Liver (tissue), 2 donors: ENCODE measurements at regions not wholly inside any gene's neighbourhood (a gene's known extent, or its start where the extent isn't known, plus 50 kb on each side); places are given as distances from the start of the nearest gene placed in this dataset.

Experiments used
- MAX ChIP-seq: IDR thresholded peaks from 2 replicates; pipeline ENCODE4 v1.6.1; 2016; ENCODE audit warnings: antibody characterized with exemption
- REST ChIP-seq: IDR thresholded peaks from 2 replicates; pipeline ENCODE4 v1.6.1; 2016; ENCODE audit warnings: antibody characterized with exemption, mild to moderate bottlenecking
- TF ChIP-seq, protein P1 (sequence below): fragments of 150-350 bp; IDR thresholded peaks from 2 replicates; pipeline ENCODE4 v1.5.1; 2017; ENCODE audit warnings: improper control_type of control experiment, low read depth, low read length; ENCODE audit not compliant: missing input control
- TF ChIP-seq, protein P2 (sequence below): IDR thresholded peaks from 2 replicates; pipeline ENCODE4 v1.6.1; 2016; ENCODE audit warnings: antibody characterized with exemption
- donor health status: healthy.

DNA sequence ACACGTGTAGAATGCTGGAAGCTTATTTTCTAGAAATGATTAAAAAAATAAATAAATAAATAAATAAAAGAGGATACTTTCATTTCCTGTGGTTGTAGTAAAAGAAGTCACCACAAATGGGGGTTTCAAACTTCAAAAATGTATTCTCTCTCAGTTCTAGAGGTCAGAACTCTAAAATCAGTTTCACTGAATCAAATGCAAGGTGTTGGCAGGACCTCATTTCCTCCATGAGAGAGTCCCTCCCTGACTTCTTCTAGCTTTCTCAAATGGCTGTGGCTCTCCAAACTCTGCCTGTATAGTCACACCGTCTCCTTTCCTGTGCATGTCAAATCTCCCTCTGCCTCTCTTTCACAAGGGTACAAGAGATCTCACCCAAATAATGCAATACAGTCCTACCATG lies 312.6 kb upstream of the CXADR start:
- TF ChIP-seq, protein P1, sequence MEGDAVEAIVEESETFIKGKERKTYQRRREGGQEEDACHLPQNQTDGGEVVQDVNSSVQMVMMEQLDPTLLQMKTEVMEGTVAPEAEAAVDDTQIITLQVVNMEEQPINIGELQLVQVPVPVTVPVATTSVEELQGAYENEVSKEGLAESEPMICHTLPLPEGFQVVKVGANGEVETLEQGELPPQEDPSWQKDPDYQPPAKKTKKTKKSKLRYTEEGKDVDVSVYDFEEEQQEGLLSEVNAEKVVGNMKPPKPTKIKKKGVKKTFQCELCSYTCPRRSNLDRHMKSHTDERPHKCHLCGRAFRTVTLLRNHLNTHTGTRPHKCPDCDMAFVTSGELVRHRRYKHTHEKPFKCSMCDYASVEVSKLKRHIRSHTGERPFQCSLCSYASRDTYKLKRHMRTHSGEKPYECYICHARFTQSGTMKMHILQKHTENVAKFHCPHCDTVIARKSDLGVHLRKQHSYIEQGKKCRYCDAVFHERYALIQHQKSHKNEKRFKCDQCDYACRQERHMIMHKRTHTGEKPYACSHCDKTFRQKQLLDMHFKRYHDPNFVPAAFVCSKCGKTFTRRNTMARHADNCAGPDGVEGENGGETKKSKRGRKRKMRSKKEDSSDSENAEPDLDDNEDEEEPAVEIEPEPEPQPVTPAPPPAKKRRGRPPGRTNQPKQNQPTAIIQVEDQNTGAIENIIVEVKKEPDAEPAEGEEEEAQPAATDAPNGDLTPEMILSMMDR = no peak
- TF ChIP-seq REST (no peak), MAX (no peak)
- TF ChIP-seq, protein P2, sequence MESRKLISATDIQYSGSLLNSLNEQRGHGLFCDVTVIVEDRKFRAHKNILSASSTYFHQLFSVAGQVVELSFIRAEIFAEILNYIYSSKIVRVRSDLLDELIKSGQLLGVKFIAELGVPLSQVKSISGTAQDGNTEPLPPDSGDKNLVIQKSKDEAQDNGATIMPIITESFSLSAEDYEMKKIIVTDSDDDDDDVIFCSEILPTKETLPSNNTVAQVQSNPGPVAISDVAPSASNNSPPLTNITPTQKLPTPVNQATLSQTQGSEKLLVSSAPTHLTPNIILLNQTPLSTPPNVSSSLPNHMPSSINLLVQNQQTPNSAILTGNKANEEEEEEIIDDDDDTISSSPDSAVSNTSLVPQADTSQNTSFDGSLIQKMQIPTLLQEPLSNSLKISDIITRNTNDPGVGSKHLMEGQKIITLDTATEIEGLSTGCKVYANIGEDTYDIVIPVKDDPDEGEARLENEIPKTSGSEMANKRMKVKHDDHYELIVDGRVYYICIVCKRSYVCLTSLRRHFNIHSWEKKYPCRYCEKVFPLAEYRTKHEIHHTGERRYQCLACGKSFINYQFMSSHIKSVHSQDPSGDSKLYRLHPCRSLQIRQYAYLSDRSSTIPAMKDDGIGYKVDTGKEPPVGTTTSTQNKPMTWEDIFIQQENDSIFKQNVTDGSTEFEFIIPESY = no peak
